NOMO-1 (cell line): ENCODE measurements at regions not wholly inside any gene's neighbourhood (a gene's known extent, or its start where the extent isn't known, plus 50 kb on each side); places are given as distances from the start of the nearest gene placed in this dataset.

Experiments used
- DNase-seq, 2 experiments: peaks; one replicate each; lab custom pipeline; 2025; ENCODE audit not compliant: unreplicated experiment in 2 of 2; lab: John Stamatoyannopoulos, UW

DNA sequence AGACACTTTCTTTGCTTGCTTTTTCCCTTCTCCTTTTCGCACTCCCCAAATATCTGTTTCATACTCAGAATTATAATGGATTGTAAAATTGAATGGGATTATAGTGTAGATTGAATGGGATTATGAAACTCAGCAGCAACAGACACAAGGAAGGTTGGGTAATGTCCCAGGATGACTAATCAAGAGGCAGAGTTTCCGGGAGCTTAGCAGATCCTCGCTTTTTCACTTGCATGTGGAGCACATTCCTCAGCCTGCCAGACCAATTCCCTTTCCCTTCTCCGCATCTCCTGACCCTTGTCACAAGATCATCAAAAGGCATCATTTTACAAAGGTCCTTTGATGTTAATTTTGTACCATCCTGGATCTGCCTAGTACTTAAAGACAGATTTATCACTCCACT is 55.1 kb upstream of the SLC1A1 start:
- DNase-seq, result no peak

DNA sequence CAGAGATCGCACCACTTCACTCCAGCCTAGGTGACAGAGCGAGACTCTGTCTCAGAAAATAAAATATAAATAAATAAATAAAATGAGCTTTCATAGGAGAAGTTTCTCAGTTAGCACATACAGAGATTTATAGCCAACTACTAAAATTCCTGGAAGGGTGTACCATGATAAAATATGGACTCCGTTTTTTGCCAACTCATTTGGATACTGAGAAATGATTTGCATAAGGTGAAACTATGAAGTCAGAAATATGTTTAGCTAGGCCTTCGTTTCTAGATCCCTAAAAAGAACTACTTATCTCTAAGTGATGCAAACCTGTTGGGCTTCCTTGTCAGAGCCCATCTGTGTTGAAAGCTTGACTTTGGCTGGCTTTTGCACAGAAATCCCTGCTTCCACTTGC is 56.9 kb upstream of the SLC1A1 start:
- no peak for DNase-seq

DNA sequence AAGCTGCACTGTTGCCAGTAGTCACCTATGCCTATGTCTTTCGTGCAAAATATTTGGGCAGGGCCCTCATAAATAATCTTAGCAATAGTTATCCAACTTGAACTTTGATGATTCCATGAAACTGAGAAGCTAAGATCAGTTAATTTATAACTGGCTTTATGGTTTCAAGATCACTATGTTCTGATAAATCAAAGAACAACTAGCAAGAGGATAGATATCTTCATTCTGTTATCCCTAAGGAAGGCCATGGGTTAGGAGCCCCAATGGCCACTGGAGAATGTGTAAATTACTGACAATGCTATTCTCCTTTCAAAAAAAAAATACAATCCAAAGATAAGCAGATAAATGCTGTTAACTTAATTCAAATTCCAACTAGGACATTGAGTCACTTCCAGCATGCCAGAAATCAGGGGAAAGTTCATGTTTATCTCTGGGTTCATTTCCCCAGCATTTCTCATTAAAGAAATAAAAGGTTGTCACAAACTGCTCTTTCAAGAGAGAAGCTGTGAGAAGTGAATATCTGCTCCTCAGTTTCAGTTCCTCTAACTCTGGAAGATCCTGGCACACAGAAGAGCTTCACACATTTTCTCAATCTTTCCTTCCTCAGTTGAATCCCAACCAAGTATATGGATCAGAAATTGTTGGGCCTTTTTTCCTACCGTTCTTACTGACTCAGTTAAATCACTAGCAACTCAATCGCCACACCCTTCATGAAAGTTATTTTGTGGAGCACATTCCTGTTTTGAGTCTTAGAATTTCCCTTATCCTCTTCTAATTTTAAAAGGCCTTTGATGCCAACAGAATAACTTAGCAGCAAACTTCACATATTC is 59.6 kb upstream of the SLC1A1 start:
- peak in 1 of 2 experiments; percentile 64 for DNase-seq

DNA sequence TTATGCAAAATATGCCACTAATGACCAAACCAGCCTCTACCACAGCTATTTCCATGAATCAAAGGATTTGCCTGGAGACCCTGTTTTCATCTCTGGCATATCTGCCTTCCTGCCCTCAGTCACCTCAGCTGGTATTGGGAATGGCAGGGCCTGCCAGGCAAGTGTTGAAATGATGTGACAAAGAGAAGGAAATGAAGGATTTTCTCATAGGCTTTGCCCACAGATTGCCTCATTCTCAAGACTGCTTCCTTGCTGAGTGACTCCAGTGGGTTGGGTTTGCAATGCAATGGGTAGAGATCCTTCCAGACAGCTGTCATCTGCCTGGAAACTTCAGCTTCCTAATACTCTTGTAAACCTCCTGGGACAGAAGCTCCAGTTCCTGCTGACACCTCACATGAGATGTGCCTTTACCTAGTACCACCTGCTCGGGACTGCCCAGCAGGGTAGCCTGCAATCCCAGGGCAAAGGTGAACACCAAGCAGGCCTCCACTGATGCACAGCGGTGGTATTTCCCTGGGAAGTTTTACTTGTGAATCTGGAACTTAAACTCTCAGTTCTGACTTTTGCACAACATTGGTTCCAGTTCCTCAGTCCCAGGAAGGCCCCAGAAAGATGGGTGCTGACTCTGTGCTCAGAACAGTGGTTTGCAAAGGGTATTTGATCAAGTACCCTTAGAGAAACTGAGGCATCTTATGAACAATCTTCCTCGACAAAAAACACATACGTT is 64.8 kb upstream of the SLC1A1 start:
- DNase-seq, result no peak

DNA sequence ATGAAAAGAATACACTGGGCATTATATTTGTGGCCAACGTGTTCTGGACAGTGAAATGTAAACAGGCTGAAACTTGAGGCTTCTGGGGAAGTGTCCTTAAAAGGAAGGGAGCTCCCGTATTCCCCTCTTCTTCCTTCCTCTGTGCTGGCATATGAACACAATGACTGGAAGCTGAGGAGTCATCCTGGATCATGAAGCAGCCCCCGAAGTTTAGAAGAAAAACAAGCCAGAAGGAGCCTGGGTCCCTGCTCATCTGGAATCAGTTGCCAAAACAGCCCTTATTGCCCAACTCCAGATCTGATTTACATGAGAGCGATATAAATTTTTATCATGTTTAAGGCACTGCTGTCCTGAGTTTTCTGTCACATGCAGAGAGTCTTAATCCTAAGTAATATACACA is 65.4 kb upstream of the SLC1A1 start:
- no peak for DNase-seq

DNA sequence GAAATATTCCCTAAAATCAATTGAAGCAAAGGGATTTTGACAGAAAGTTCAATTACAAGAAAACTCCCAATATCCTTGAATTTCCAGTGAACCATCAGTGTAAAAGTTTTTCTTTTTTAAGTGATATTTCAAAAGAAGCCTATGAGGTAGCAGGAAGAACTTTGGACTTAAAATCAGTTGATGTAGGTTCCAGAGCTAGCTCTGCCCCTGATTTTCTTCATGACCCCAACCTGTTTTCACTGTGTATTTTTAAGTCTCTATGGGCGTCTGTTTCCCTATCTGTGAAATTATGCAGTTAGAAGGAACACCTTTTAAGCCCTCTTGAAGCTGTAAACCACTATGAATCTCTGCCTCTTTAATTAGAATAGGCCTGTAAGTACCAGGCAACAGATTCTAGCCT is 66.2 kb upstream of the SLC1A1 start:
- no peak for DNase-seq

DNA sequence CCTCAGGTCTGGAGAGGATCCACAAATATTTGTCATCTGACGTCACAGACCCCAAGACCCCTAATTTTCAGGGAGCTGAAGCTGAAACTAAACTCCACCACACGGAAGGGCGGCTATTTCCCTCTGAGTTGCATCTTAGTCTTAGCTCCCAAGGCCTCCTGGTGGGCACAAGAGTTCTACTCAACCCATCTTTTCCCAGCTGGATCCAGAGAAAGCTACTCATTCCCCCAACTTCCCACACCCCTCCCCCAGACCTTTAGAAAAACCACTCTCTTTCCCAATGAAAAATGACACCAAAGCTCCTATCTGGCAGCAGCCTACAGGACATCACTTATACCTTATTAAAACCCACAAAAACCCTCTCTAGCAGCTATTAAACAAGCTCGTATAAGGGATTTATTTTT is 67.1 kb upstream of the SLC1A1 start:
- no peak for DNase-seq

DNA sequence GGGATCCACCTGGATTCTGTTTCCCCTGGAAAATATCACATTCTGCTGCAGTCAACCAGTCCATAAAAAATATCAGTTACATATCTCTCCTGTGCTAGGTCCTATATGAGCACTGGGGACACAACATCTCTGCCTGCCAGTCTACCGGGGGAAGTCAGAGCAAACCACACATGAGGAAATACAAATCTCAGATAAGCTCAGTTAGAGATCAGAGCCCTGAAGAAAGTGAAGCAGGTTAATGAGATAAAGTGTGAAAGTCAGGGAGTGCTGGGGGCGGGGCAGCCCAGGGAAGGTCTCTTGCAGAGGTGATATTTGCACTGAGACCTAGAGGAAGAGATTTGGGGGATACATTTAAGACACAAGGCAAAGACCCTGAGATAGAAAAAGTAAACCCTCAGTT is 67.8 kb upstream of the SLC1A1 start:
- no peak for DNase-seq

DNA sequence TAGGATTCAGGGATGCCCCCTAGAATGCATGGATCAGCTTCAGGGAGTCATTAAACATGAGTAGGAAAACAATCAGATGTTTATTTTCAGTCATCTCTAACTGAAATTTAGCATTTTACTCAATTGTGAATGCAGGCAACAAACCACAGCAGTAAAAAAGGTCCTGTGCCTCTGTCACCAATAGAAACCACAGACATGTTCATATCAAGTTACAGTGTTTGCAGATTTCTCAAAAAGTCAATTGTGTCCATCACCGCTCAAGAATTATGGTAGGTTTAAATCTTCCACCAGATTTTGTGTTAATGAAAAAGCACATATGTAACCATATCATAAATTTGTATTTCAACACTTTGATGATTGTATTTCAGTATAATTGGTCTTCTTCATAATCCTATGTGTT is 68.4 kb upstream of the SLC1A1 start:
- no peak for DNase-seq

DNA sequence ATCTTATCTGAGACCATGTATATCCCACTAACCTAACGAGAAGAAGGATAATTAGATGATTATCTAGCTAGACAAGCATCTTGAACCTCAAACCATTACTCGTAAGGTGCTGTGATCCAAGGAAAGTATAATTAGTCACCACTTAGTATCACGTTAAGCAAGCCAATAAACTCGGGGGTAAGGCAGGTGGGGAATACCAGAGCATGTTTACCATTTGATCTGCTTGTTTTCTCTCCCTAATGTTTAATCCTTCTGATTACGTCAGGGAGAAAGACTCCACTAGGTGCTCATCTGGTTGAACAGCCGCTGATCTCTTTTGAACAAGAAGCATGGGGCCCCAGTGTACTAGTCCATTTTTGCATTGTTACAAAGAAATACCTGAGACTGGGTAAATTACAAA is 69.9 kb upstream of the SLC1A1 start:
- DNase-seq, result no peak

DNA sequence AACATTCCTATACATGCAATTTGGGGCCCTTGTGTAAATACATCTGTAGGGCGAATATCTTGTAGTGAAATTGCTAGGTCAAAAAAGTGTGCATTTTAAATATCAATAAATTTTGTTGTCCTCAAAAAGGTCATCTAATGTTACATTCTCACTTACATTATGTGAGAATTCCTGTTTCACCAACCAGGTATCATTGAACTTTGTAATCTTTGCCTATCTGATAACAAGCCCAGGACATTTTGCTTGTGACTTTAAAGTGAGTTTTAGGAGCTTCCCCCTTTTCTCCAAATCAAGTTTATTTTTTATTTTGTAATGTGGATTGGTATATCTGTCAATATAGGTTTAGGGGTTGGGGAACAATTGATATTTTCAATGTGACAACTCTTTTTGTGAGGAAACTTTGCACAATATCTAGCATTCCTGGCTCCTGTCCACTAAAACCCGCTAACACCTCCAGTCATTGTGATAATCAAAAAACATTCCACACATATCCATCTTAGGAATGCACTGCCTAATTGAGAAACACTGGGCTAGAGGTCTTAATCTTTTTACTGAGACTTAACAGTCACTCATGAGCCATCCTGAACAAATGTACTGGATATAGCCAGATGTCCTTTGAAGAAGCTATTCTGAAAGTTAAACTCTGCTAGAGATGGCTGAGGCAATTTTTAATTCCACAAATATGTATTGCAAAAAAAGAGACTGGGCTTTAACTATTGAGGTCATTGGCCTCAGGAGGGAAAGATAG is 72.5 kb upstream of the SLC1A1 start:
- no peak for DNase-seq

DNA sequence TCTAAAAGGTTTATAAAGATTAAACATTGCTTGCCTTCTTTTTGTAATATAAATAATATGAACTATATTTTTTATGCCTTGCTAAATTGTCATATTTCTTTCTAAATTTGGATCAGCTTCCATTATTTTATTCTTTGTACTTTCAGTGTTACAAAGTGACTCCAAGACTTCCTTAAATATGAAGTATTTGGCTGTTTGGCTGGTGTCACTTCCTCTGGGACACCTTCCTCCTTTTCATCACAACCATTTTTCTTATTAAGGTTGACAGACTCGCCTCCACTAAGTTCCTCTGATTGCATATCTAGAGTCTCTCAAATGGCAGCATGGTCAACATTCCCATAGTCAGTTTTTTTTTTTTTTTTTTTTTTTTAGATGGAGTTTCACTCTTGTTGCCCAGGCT is 73.8 kb upstream of the SLC1A1 start:
- peak in 1 of 2 experiments; percentile 6 for DNase-seq

DNA sequence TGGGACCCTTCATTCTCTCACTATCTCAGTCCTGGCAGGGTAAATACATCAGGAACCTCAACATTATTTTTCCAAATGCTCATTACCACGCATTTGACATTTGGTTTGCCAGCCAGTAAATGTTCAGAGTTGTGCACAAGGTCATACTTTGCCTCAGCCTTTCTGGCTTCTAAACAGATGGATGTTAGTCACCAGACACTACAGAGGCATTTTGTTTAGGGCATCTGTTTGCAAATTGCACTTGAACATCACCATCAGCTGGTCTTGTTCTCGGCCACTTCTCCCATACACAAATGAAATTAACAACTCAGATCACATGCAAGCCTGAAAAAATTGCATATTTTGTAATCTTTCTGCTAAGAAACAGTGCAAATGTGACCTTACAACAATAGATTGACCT is 75.0 kb upstream of the SLC1A1 start:
- no peak for DNase-seq

DNA sequence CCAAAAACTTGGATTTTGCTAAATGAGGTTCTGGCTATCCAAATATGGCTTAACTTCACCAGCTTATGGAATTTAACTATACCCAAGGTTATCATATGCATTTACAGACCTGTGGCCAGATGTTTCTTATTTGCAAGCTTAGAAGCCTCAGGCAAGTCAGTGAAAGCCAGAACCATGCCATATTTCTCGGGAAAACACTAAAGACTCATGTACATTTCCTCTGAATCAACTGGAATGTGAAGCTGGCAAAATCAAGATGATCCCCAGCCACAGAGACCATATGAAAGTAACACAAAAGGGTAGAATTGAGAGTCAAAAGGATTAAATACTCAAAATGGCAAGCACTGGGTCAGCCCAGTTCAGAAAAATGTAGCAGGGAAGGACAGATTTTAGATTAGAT is 76.4 kb upstream of the SLC1A1 start:
- no peak for DNase-seq

DNA sequence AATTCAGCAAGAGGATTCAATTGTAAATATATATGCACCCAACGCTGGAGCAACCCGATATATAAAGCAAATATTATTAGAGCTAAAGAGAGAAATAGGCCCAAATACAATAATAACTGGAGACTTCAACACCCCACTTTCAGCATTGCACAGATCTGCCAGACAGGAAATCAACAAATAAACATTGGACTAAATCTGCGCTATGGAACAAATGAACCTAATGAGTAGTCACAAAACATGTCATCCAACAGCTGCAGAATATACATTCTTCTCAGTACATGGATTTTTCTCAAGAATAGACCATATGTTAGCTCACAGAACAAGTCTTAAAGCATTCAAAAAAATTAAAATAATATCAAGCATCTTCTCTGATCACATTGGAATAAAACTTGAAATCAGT is 86.1 kb upstream of the SLC1A1 start:
- DNase-seq, result no peak

DNA sequence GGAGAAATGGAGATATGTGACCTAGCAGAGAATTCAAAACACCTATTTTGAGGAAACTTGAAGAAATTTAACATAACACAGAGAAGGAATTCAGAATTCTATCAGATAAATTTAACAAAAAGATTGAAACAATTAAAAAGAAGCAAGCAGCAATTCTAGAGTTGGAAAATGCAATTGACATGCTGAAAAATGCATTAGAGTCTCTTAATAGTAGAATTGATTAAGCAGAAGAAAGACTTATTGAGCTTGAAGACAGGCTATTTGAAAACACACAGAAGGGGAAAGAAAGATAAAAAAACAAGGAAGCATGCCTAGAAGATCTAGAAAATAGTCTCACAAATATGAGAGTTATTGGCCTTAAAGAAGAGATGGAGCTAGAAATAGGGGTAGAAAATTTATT is 87.8 kb upstream of the SLC1A1 start:
- no peak for DNase-seq

DNA sequence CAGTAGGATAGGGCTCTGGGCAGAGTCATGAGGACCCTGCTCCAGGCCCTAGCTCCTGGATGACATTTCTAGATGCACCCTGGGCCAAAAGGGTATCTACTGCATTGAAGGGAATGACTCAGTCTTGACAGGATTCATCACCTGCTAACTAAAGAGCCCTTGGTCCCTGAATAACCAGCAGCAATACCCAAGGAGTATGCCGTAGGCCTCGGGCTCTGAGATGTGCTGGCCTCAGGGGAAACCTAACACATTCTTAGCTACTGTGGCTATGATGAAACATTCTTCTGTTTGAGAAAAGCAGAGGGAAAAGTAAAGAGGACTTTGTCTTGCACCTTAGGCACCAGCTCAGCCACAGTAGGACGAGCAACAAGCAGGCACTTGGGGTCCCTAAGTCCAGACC is 89.5 kb upstream of the SLC1A1 start:
- DNase-seq, result no peak

DNA sequence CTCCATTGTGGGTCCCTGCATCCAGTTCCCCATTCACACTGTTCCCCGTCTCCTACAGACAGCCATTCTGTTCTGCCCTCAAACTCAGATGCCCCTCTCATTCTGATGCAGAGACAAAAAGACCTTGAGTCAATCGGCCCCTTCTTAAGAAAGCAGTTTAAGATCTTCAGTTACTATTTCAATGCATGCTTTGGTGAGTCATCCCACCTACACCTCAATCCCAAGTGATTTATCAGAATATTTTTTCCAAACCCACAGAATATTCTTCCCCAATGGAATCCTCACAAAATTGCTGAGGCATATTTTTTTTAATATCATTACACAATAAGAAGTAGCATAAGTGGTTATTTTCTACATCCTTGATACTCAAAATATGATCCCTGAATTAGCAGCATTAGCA is 92.4 kb upstream of the SLC1A1 start:
- no peak for DNase-seq

DNA sequence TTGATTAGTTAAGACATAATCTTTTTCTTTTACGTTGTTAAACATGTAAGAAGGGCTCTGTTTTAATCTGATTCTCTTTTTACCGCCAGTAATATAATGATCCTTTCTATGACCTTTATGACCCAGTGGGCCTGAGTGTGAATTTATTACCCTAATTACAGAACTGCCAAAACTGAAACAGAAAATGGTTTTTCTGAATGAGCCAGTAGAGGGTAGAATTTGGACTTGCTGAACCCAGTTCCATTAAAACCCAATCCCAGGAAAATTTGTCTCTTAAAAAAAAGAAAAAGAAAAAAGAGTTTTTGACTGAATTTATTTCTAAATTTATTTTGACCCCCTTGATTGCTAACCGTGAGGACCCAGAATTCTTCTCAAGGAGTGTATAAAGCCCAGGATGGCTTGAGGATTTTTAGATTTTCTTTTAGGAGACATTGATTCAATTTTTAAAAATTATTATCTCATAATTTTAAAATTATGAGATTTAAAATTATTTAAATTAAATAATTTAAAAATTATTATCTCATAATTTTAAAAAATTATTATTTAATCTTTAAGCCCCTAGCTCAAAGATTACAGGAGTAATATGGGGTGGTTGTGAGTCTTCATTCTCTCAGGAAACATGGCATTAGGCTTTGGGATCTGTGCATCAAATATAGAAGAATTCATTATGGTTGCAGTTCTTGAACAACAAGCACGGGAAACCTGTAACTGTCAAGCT is 94.1 kb upstream of the GLIS3 start:
- no peak for DNase-seq

DNA sequence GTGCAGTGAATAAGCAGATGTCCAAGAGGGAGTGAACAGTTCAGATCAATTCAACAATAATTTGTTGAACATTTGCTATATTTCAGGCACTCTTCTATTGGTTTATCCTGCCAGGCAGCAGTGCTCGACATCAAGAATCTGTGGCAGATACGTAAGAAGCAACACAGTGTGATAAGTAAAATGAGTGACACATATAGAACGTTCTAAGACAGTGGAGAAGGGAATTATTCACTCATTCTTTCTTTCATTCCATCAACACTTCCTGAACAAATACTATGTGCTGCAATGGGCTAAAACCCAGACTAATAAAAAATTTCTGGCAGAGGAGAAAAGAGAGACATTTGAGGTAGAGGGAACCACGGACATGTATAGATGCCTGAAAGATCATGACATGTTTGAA is 89.9 kb upstream of the GLIS3 start:
- DNase-seq, result no peak

DNA sequence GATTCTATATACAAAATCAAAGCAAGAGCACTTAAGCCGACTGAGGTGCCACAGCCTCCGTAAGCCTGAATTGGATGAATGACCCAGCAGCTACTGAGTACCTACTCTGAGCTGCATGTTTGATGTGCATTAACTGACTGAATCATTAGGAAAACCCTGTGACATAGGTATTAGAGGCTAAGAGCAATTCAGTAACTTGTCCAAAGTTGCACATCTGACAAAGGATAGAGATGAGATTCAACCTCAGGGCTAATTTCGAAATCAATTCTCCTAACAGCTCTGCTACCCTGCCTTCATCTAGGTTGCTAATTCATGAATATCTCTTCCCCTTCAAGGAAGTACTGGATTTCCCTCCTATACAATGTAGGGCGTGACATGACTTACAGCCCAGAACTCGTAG is 89.1 kb upstream of the GLIS3 start:
- DNase-seq, result no peak
